ENCODE measurements at regions not wholly inside any gene's neighbourhood (a gene's known extent, or its start where the extent isn't known, plus 50 kb on each side); places are given as distances from the start of the nearest gene placed in this dataset.
"Not testable (repeated sequence)": the region's sequence is repeated elsewhere in the genome, so short reads cannot be mapped to it uniquely, and the experiment has no call there.

GRCh38 chr2:186093174-186093573, 354.6 kb downstream of the FSIP2 start:
- no peak for DNase-seq

- no peak for DNase-seq
These were observed 360.2 kb downstream of the FSIP2 start for GRCh38 chr2:186098821-186099220.

GRCh38 chr2:186099826-186100225, 361.2 kb downstream of the FSIP2 start:
- no peak for DNase-seq

GRCh38 chr2:186100636-186101035, 362.0 kb downstream of the FSIP2 start:
- DNase-seq = no peak

GRCh38 chr2:186101616-186102015, 363.0 kb downstream of the FSIP2 start:
- no peak for DNase-seq

- DNase-seq = no peak
These were observed 364.7 kb downstream of the FSIP2 start for GRCh38 chr2:186103276-186103675.

- DNase-seq = no peak
These were observed 366.6 kb downstream of the FSIP2 start for GRCh38 chr2:186105016-186105724.

GRCh38 chr2:186108470-186108869, 369.9 kb downstream of the FSIP2 start:
- DNase-seq = no peak

- DNase-seq = no peak
These were observed 372.8 kb upstream of the ZC3H15 start for GRCh38 chr2:186113284-186113683.

GRCh38 chr2:186125156-186125555, 360.9 kb upstream of the ZC3H15 start:
- no peak for DNase-seq

GRCh38 chr2:186125625-186126024, 360.4 kb upstream of the ZC3H15 start:
- DNase-seq = no peak

- DNase-seq = no peak
These were observed 359.9 kb upstream of the ZC3H15 start for GRCh38 chr2:186126181-186126580.

GRCh38 chr2:186129767-186130581, 356.1 kb upstream of the ZC3H15 start:
- DNase-seq = no peak

- no peak for DNase-seq
These were observed 355.1 kb upstream of the ZC3H15 start for GRCh38 chr2:186130748-186131641.

GRCh38 chr2:186135686-186136085, 350.4 kb upstream of the ZC3H15 start:
- no peak for DNase-seq

GRCh38 chr2:186136860-186137259, 349.2 kb upstream of the ZC3H15 start:
- DNase-seq = no peak

- DNase-seq = no peak
These were observed 347.2 kb upstream of the ZC3H15 start for GRCh38 chr2:186138845-186139244.

GRCh38 chr2:186159101-186159500, 327.0 kb upstream of the ZC3H15 start:
- DNase-seq = no peak

- no peak for DNase-seq
These were observed 321.7 kb upstream of the ZC3H15 start for GRCh38 chr2:186164325-186164724.

GRCh38 chr2:186170693-186171092, 315.4 kb upstream of the ZC3H15 start:
- DNase-seq = no peak

GRCh38 chr2:186181625-186182024, 304.4 kb upstream of the ZC3H15 start:
- no peak for DNase-seq

GRCh38 chr2:186182366-186182765, 303.7 kb upstream of the ZC3H15 start:
- not testable (repeated sequence) for DNase-seq

- no peak for DNase-seq
These were observed 302.7 kb upstream of the ZC3H15 start for GRCh38 chr2:186183406-186183805.

Measured in left kidney (tissue), 1 donor.